ENCODE measurements at regions not wholly inside any gene's neighbourhood (a gene's known extent, or its start where the extent isn't known, plus 50 kb on each side); places are given as distances from the start of the nearest gene placed in this dataset.
A peak's percentile ranks its signal among the peaks of the same experiment; 100 is the strongest.

- no peak for DNase-seq (ENCODE audit: low spot score)
- no peak overlapping the region for H3K4me3 Mint-ChIP-seq
- peak overlapping the region; percentile 29 for H3K27ac Mint-ChIP-seq
- H3K4me1 Mint-ChIP-seq (ENCODE audit: low read depth) = peaks cover 49% of the 10 kb centered on the region
- peaks cover 15% of the 10 kb centered on the region for H3K9me3 Mint-ChIP-seq
- intact Hi-C loops (cut with micrococcal nuclease) = no loop called here
- peaks cover 50% of the 10 kb centered on the region for H3K36me3 Mint-ChIP-seq (ENCODE audit: low read depth)
- H3K27me3 Mint-ChIP-seq (ENCODE audit: insufficient read depth) = no peaks in the 10 kb centered on the region
These were observed 518.9 kb downstream of the MID1IP1 start for GRCh38 chrX:39320165-39320564.

- peaks cover 44% of the 10 kb centered on the region for H3K36me3 Mint-ChIP-seq (ENCODE audit: low read depth)
- no peak overlapping the region for H3K4me3 Mint-ChIP-seq
- intact Hi-C loops (cut with micrococcal nuclease) = no loop called here
- no peak for DNase-seq (ENCODE audit: low spot score)
- H3K27ac Mint-ChIP-seq = no peak overlapping the region
- peaks cover 50% of the 10 kb centered on the region for H3K4me1 Mint-ChIP-seq (ENCODE audit: low read depth)
- peaks cover 11% of the 10 kb centered on the region for H3K9me3 Mint-ChIP-seq
- H3K27me3 Mint-ChIP-seq (ENCODE audit: insufficient read depth) = no peaks in the 10 kb centered on the region
These were observed 521.2 kb downstream of the MID1IP1 start for GRCh38 chrX:39322496-39322895.

- no peak for DNase-seq (ENCODE audit: low spot score)
- peaks cover 41% of the 10 kb centered on the region for H3K36me3 Mint-ChIP-seq (ENCODE audit: low read depth)
- H3K9me3 Mint-ChIP-seq = peaks cover 21% of the 10 kb centered on the region
- intact Hi-C loops (cut with micrococcal nuclease) = no loop called here
- H3K4me1 Mint-ChIP-seq (ENCODE audit: low read depth) = peaks cover 56% of the 10 kb centered on the region
- peak overlapping the region; percentile 68 for H3K4me3 Mint-ChIP-seq
- no peaks in the 10 kb centered on the region for H3K27me3 Mint-ChIP-seq (ENCODE audit: insufficient read depth)
- H3K27ac Mint-ChIP-seq = peak overlapping the region; percentile 58
These were observed 523.1 kb downstream of the MID1IP1 start for GRCh38 chrX:39324233-39324930.

- peak overlapping the region; percentile 80 for H3K4me3 Mint-ChIP-seq
- peak overlapping the region; percentile 88 for H3K27ac Mint-ChIP-seq
- no peak for DNase-seq (ENCODE audit: low spot score)
- peaks cover 22% of the 10 kb centered on the region for H3K36me3 Mint-ChIP-seq (ENCODE audit: low read depth)
- peaks cover 2% of the 10 kb centered on the region for H3K27me3 Mint-ChIP-seq (ENCODE audit: insufficient read depth)
- H3K4me1 Mint-ChIP-seq (ENCODE audit: low read depth) = peaks cover 72% of the 10 kb centered on the region
- peaks cover 24% of the 10 kb centered on the region for H3K9me3 Mint-ChIP-seq
- intact Hi-C loops (cut with micrococcal nuclease) = loop anchor here (1.0 kb wide), 2 partner anchors 18 to 533 kb away; no protein-coding TSS in a partner anchor
These were observed 526.0 kb downstream of the MID1IP1 start for GRCh38 chrX:39327255-39327654.

GRCh38 chrX:39327705-39328104, 526.4 kb downstream of the MID1IP1 start:
- peaks cover 2% of the 10 kb centered on the region for H3K27me3 Mint-ChIP-seq (ENCODE audit: insufficient read depth)
- H3K9me3 Mint-ChIP-seq = peaks cover 24% of the 10 kb centered on the region
- peaks cover 22% of the 10 kb centered on the region for H3K36me3 Mint-ChIP-seq (ENCODE audit: low read depth)
- peak overlapping the region; percentile 88 for H3K27ac Mint-ChIP-seq
- H3K4me1 Mint-ChIP-seq (ENCODE audit: low read depth) = peaks cover 76% of the 10 kb centered on the region
- intact Hi-C loops (cut with micrococcal nuclease) = loop anchor here (1.0 kb wide), 2 partner anchors 18 to 533 kb away; no protein-coding TSS in a partner anchor
- no peak for DNase-seq (ENCODE audit: low spot score)
- H3K4me3 Mint-ChIP-seq = peak overlapping the region; percentile 80

- H3K9me3 Mint-ChIP-seq = peaks cover 22% of the 10 kb centered on the region
- peaks cover 76% of the 10 kb centered on the region for H3K4me1 Mint-ChIP-seq (ENCODE audit: low read depth)
- peaks cover 16% of the 10 kb centered on the region for H3K36me3 Mint-ChIP-seq (ENCODE audit: low read depth)
- H3K4me3 Mint-ChIP-seq = no peak overlapping the region
- peak overlapping the region; percentile 76 for H3K27ac Mint-ChIP-seq
- peaks cover 2% of the 10 kb centered on the region for H3K27me3 Mint-ChIP-seq (ENCODE audit: insufficient read depth)
- DNase-seq (ENCODE audit: low spot score) = no peak
- intact Hi-C loops (cut with micrococcal nuclease) = no loop called here
These were observed 527.4 kb downstream of the MID1IP1 start for GRCh38 chrX:39328661-39329060.

- peaks cover 13% of the 10 kb centered on the region for H3K9me3 Mint-ChIP-seq
- intact Hi-C loops (cut with micrococcal nuclease) = loop anchor here (1.0 to 10.0 kb wide), 14 partner anchors 22 to 838 kb away; partner anchors contain the start of genes BCOR and MID1IP1
- peaks cover 2% of the 10 kb centered on the region for H3K27me3 Mint-ChIP-seq (ENCODE audit: insufficient read depth)
- H3K27ac Mint-ChIP-seq = peak overlapping the region; percentile 76
- peaks cover 73% of the 10 kb centered on the region for H3K4me1 Mint-ChIP-seq (ENCODE audit: low read depth)
- H3K4me3 Mint-ChIP-seq = peak overlapping the region; percentile 42
- peak; percentile 3 for DNase-seq (ENCODE audit: low spot score)
- peaks cover 7% of the 10 kb centered on the region for H3K36me3 Mint-ChIP-seq (ENCODE audit: low read depth)
These were observed 529.9 kb downstream of the MID1IP1 start for GRCh38 chrX:39331082-39331704.

- intact Hi-C loops (cut with micrococcal nuclease) = loop anchor here (5.0 to 10.0 kb wide), 5 partner anchors 159 to 761 kb away; partner anchors contain the start of genes BCOR and MID1IP1
- Mint-ChIP-seq H3K36me3 (ENCODE audit: low read depth) (peaks cover 5% of the 10 kb centered on the region), H3K4me1 (ENCODE audit: low read depth) (peaks cover 66% of the 10 kb centered on the region), H3K27ac (peak overlapping the region; percentile 42), H3K27me3 (ENCODE audit: insufficient read depth) (peaks cover 2% of the 10 kb centered on the region), H3K4me3 (no peak overlapping the region), H3K9me3 (peaks cover 9% of the 10 kb centered on the region)
- DNase-seq (ENCODE audit: low spot score) = no peak
These were observed 532.2 kb downstream of the MID1IP1 start for GRCh38 chrX:39333451-39333850.

GRCh38 chrX:39335513-39336235, 534.4 kb downstream of the MID1IP1 start:
- H3K4me1 Mint-ChIP-seq (ENCODE audit: low read depth) = peaks cover 45% of the 10 kb centered on the region
- no peaks in the 10 kb centered on the region for H3K27me3 Mint-ChIP-seq (ENCODE audit: insufficient read depth)
- peak overlapping the region; percentile 86 for H3K27ac Mint-ChIP-seq
- H3K9me3 Mint-ChIP-seq = peaks cover 3% of the 10 kb centered on the region
- intact Hi-C loops (cut with micrococcal nuclease) = loop anchor here (10.0 kb wide), 3 partner anchors 439 to 759 kb away; partner anchors contain the start of genes BCOR and MID1IP1
- H3K4me3 Mint-ChIP-seq = no peak overlapping the region
- DNase-seq (ENCODE audit: low spot score) = no peak
- H3K36me3 Mint-ChIP-seq (ENCODE audit: low read depth) = peaks cover 2% of the 10 kb centered on the region

- H3K9me3 Mint-ChIP-seq = peaks cover 3% of the 10 kb centered on the region
- peak overlapping the region; percentile 51 for H3K4me3 Mint-ChIP-seq
- intact Hi-C loops (cut with micrococcal nuclease) = loop anchor here (10.0 kb wide), 3 partner anchors 438 to 758 kb away; partner anchors contain the start of genes BCOR and MID1IP1
- DNase-seq (ENCODE audit: low spot score) = peak; percentile 2
- peaks cover 34% of the 10 kb centered on the region for H3K4me1 Mint-ChIP-seq (ENCODE audit: low read depth)
- H3K36me3 Mint-ChIP-seq (ENCODE audit: low read depth) = peaks cover 2% of the 10 kb centered on the region
- H3K27me3 Mint-ChIP-seq (ENCODE audit: insufficient read depth) = no peaks in the 10 kb centered on the region
- peak overlapping the region; percentile 86 for H3K27ac Mint-ChIP-seq
These were observed 535.5 kb downstream of the MID1IP1 start for GRCh38 chrX:39336671-39337311.

- peaks cover 3% of the 10 kb centered on the region for H3K9me3 Mint-ChIP-seq
- H3K27me3 Mint-ChIP-seq (ENCODE audit: insufficient read depth) = no peaks in the 10 kb centered on the region
- H3K36me3 Mint-ChIP-seq (ENCODE audit: low read depth) = peaks cover 2% of the 10 kb centered on the region
- intact Hi-C loops (cut with micrococcal nuclease) = loop anchor here (10.0 kb wide), 3 partner anchors 437 to 757 kb away; partner anchors contain the start of genes BCOR and MID1IP1
- H3K27ac Mint-ChIP-seq = peak overlapping the region; percentile 86
- H3K4me1 Mint-ChIP-seq (ENCODE audit: low read depth) = peaks cover 27% of the 10 kb centered on the region
- no peak overlapping the region for H3K4me3 Mint-ChIP-seq
- DNase-seq (ENCODE audit: low spot score) = no peak
These were observed 536.2 kb downstream of the MID1IP1 start for GRCh38 chrX:39337451-39337850.

GRCh38 chrX:39338583-39338982, 537.3 kb downstream of the MID1IP1 start:
- Mint-ChIP-seq H3K4me1 (ENCODE audit: low read depth) (peaks cover 23% of the 10 kb centered on the region), H3K4me3 (no peak overlapping the region), H3K9me3 (peaks cover 8% of the 10 kb centered on the region), H3K27me3 (ENCODE audit: insufficient read depth) (no peaks in the 10 kb centered on the region), H3K36me3 (ENCODE audit: low read depth) (peaks cover 2% of the 10 kb centered on the region), H3K27ac (peak overlapping the region; percentile 81)
- intact Hi-C loops (cut with micrococcal nuclease) = loop anchor here (1.0 to 10.0 kb wide), 4 partner anchors 8 to 756 kb away; partner anchors contain the start of genes BCOR and MID1IP1
- no peak for DNase-seq (ENCODE audit: low spot score)
